HepG2 (cell line): ENCODE measurements at regions not wholly inside any gene's neighbourhood (a gene's known extent, or its start where the extent isn't known, plus 50 kb on each side); places are given as distances from the start of the nearest gene placed in this dataset.

Source experiments
- ATAC-seq: fragments of 200-7000 bp; cut with Tn5 transposase; 3 replicates; pipeline ENCODE4 v1.9.1; 2020; ENCODE audit warnings: mild to moderate bottlenecking, moderate library complexity
- BruUV-seq: library from RNA; stranded (reverse); fragments of 400-500 nt; replicated peaks from 2 replicates; lab custom pipeline; 2021; lab: Mats Ljungman, UMichigan
- CTCF ChIA-PET: fragments of 300-600 bp; formaldehyde crosslinking; extraction: SDS; loops from one replicate; lab custom pipeline; 2021; ENCODE audit warnings: low total read pairs, inconsistent platforms, low intra/inter-chr PET ratio; lab: Yijun Ruan, JAX
- POLR2A ChIA-PET: fragments of 350-600 bp; sonication (Branson Sonifier 250); formaldehyde crosslinking; loops from one replicate; lab custom pipeline; 2020; ENCODE audit warnings: antibody characterized with exemption, inconsistent platforms; lab: Yijun Ruan, JAX
- DNase-seq: peaks from one replicate; pipeline ENCODE4 v3.0.0-alpha.2; 2015; ENCODE audit warnings: low spot score
- FAIRE-seq: peaks from 3 replicates; lab custom pipeline; 2011; peaks lifted over from hg19 to GRCh38; lab: Jason Lieb, UNC
- H2AFZ ChIP-seq: one replicate; pipeline ENCODE4 v1.6.1; 2011; ENCODE audit warnings: low read length, inconsistent platforms
- H3K27ac ChIP-seq: fragments of 300-600 bp; 3 replicates; pipeline ENCODE4 v1.8.0; 2011; ENCODE audit warnings: mixed run types, mild to moderate bottlenecking, mixed read lengths, low read length, inconsistent platforms; ENCODE audit not compliant: insufficient read depth; ENCODE audit errors: extremely low read length
- H3K27me3 ChIP-seq, 2 experiments: fragments of 200-600 bp in 1 of 2; 2 replicates in 1 of 2; 3 replicates in 1 of 2; pipeline versions ENCODE4 v1.6.0 to v1.8.0; 2011; ENCODE audit warnings: low read length in 2 of 2, mild to moderate bottlenecking in 2 of 2, moderate library complexity in 2 of 2, inconsistent platforms in 1 of 2; ENCODE audit not compliant: insufficient read depth in 2 of 2, control insufficient read depth in 1 of 2
- H3K36me3 ChIP-seq, 2 experiments: fragments of 200-600 bp in 1 of 2; replicated peaks in 1 of 2; 2 replicates in 1 of 2; 3 replicates in 1 of 2; pipeline versions ENCODE4 v1.5.1 to v1.8.0; 2011; ENCODE audit warnings: low read length in 2 of 2, inconsistent platforms in 1 of 2; ENCODE audit not compliant: insufficient read depth in 2 of 2, control insufficient read depth in 1 of 2
- H3K4me1 ChIP-seq: 2 replicates; pipeline ENCODE4 v1.5.1; 2012; ENCODE audit warnings: low read length, inconsistent platforms; ENCODE audit not compliant: insufficient read depth
- H3K4me2 ChIP-seq: 2 replicates; pipeline ENCODE4 v1.6.0; 2011; ENCODE audit warnings: low read depth, low read length, inconsistent platforms
- H3K4me3 ChIP-seq, 3 experiments: fragments of 200-600 bp in 1 of 3; sonication (generic), shearing (Covaris generic) in 1 of 3; replicated peaks in 1 of 3; 2 replicates each; pipeline ENCODE4 v1.5.1; 2011 to 2016; ENCODE audit warnings: low read length in 3 of 3, inconsistent platforms in 2 of 3, low read depth in 2 of 3, mild to moderate bottlenecking in 2 of 3, control low read depth in 1 of 3, mixed read lengths in 1 of 3; ENCODE audit not compliant: insufficient read depth in 1 of 3
- H3K79me2 ChIP-seq: one replicate; pipeline ENCODE4 v1.6.1; 2011; ENCODE audit warnings: low read length, inconsistent platforms; ENCODE audit not compliant: insufficient read depth
- H3K9ac ChIP-seq: 2 replicates; pipeline ENCODE4 v1.6.0; 2011; ENCODE audit warnings: mild to moderate bottlenecking, low read depth, low read length, inconsistent platforms; ENCODE audit not compliant: insufficient read depth
- H3K9me3 ChIP-seq: 2 replicates; pipeline ENCODE4 v1.5.1; 2012; ENCODE audit warnings: mild to moderate bottlenecking, low read length
- H4K20me1 ChIP-seq: 2 replicates; pipeline ENCODE4 v1.6.0; 2011; ENCODE audit warnings: inconsistent platforms, mild to moderate bottlenecking, low read length, moderate library complexity; ENCODE audit not compliant: insufficient read depth
- CCAR2 ChIP-seq: fragments of 200-400 bp; formaldehyde crosslinking; optimal IDR thresholded peaks from 2 replicates; pipeline ENCODE3; 2018; ENCODE audit warnings: low read depth, mild to moderate bottlenecking, low read length, moderate library complexity
- CREBL2 ChIP-seq: sonication (generic); formaldehyde crosslinking; IDR thresholded peaks from 2 replicates; pipeline ENCODE4 v1.8.1; 2023; ENCODE audit warnings: missing genetic modification reagents, mild to moderate bottlenecking, borderline replicate concordance
- IKZF1 ChIP-seq: fragments of 450-650 bp; IDR thresholded peaks from 2 replicates; pipeline ENCODE4 v1.7.1; 2016
- NFE2L1 ChIP-seq: sonication (generic); formaldehyde crosslinking; IDR thresholded peaks from 2 replicates; pipeline ENCODE4 v1.4.0; 2020; ENCODE audit warnings: missing genetic modification reagents, mild to moderate bottlenecking, borderline replicate concordance
- PHF20 ChIP-seq: sonication (generic); formaldehyde crosslinking; IDR thresholded peaks from 2 replicates; pipeline ENCODE4 v1.5.0; 2020; ENCODE audit warnings: mild to moderate bottlenecking, missing genetic modification reagents
- TFDP1 ChIP-seq: IDR thresholded peaks from 2 replicates; pipeline ENCODE4 v1.6.1; 2016; ENCODE audit warnings: missing compliant biosample characterization, missing genetic modification reagents, borderline replicate concordance
- ZGPAT ChIP-seq: IDR thresholded peaks from 2 replicates; pipeline ENCODE4 v1.6.1; 2016; ENCODE audit warnings: mild to moderate bottlenecking
- ZNF501 ChIP-seq: sonication (generic); formaldehyde crosslinking; IDR thresholded peaks from 2 replicates; pipeline ENCODE4 v1.5.1; 2020; ENCODE audit warnings: mild to moderate bottlenecking, moderate library complexity, missing genetic modification reagents
- ZNF577 ChIP-seq: sonication (generic); formaldehyde crosslinking; IDR thresholded peaks from 2 replicates; pipeline ENCODE4 v1.4.0; 2020; ENCODE audit warnings: mild to moderate bottlenecking, low read depth, missing genetic modification reagents, borderline replicate concordance
- ZNF615 ChIP-seq: sonication (generic); formaldehyde crosslinking; IDR thresholded peaks from 2 replicates; pipeline ENCODE4 v1.5.0; 2020; ENCODE audit warnings: mild to moderate bottlenecking, missing genetic modification reagents, borderline replicate concordance
- ZNF749 ChIP-seq: sonication (generic); formaldehyde crosslinking; IDR thresholded peaks from 2 replicates; pipeline ENCODE4 v1.8.0; 2022; ENCODE audit warnings: mild to moderate bottlenecking, missing genetic modification reagents, moderate library complexity, borderline replicate concordance
- ZNF781 ChIP-seq: sonication (generic); formaldehyde crosslinking; IDR thresholded peaks from 2 replicates; pipeline ENCODE4 v1.5.1; 2020; ENCODE audit warnings: borderline replicate concordance, mild to moderate bottlenecking, missing genetic modification reagents; ENCODE audit errors: not compliant biosample characterization
- ZSCAN21 ChIP-seq: sonication (generic); formaldehyde crosslinking; IDR thresholded peaks from 2 replicates; pipeline ENCODE4 v1.8.0; 2022; ENCODE audit warnings: mild to moderate bottlenecking, missing genetic modification reagents, moderate library complexity, borderline replicate concordance
- whole genome bisulfite sequencing: methylation state at CpG from one replicate; pipeline ENCODE4 v1.1.6; 2017; ENCODE audit warnings: low lambda C conversion rate; 5-methylcytosine and 5-hydroxymethylcytosine counted together
- in situ Hi-C: cut with HindIII; loops from 2 replicates; pipeline ENCODE4 v1.10.0; 2017; ENCODE audit warnings: low pct_unique_long_range_greater_than_20kb; ENCODE audit not compliant: extremely low pct_ligation_motif_present
- intact Hi-C: fragments of 100-400 bp; cut with micrococcal nuclease; formaldehyde crosslinking; loops from one replicate; pipeline ENCODE4 v1.10.0; 2022; ENCODE audit not compliant: unreplicated experiment
- TF ChIP-seq, protein P1 (sequence below): fragments of 450-650 bp; IDR thresholded peaks from 2 replicates; pipeline ENCODE4 v1.6.1; 2017; ENCODE audit warnings: mild to moderate bottlenecking

DNA sequence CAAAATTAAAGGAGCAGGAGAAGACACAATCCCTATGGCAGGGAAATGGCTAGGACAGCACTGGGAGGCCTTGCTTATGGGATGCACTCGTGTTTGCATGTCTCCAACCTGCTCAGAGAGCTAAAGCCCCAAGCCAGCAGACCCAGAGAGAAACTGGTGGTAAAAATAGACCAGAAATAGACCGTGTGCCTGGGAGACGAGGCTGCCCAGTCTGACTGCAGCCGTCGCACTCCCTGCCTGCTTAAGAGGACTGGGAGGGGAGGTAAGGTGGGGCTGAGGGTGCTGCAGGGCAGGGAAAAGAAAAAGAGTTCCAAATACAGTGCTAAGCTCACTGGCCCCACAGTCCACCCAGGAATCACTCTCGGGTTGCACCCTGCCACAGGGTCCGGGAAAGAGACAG lies 633.5 kb downstream of the BCOR start:
- Histone ChIP-seq H3K79me2 (no peaks in the 10 kb centered on the region), H3K9me3 (no peaks in the 10 kb centered on the region), H3K36me3 (no peaks in the 10 kb centered on the region), H3K9ac (no peak overlapping the region), H4K20me1 (no peaks in the 10 kb centered on the region)
- no peak for FAIRE-seq
- POLR2A ChIA-PET = no interaction called here
- no peak for TF ChIP-seq NFE2L1 (CRISPR knock-in tag)
- TF ChIP-seq PHF20 (CRISPR knock-in tag) = no peak
- TF ChIP-seq CREBL2 = no peak
- TF ChIP-seq CCAR2 = no peak
- TF ChIP-seq, all 625 proteins: peak for 0
- no peak overlapping the region for H3K4me2 ChIP-seq
- no peak overlapping the region for H2AFZ ChIP-seq
- DNase-seq (no peak), ATAC-seq (no peak)
- H3K27me3 ChIP-seq = no peaks in the 10 kb centered on the region
- WGBS = 0% methylated on average over 2 of the region's 7 CpGs
- CTCF ChIA-PET = no interaction called here
- no peak overlapping the region for H3K4me3 ChIP-seq
- BruUV-seq = no TSS peak
- no peaks in the 10 kb centered on the region for H3K4me1 ChIP-seq
- in situ Hi-C loops (no loop called here), intact Hi-C loops (no loop called here)
- no peak overlapping the region for H3K27ac ChIP-seq

- ATAC-seq (no peak), DNase-seq (no peak), FAIRE-seq (no peak)
- H3K79me2 ChIP-seq = no peaks in the 10 kb centered on the region
- ChIA-PET POLR2A (no interaction called here), CTCF (no interaction called here)
- intact Hi-C loops (no loop called here), in situ Hi-C loops (no loop called here)
- no TSS peak for BruUV-seq
- H3K27me3 ChIP-seq = no peaks in the 10 kb centered on the region
- H3K36me3 ChIP-seq = no peaks in the 10 kb centered on the region
- no peak overlapping the region for H3K4me2 ChIP-seq
- H2AFZ ChIP-seq = no peak overlapping the region
- 40% methylated on average over 4 of the region's 13 CpGs for WGBS
- no peak overlapping the region for H3K4me3 ChIP-seq
- no peaks in the 10 kb centered on the region for H3K9me3 ChIP-seq
- no peaks in the 10 kb centered on the region for H4K20me1 ChIP-seq
- H3K4me1 ChIP-seq = no peaks in the 10 kb centered on the region
- no peak overlapping the region for H3K9ac ChIP-seq
- no peak overlapping the region for H3K27ac ChIP-seq
- TF ChIP-seq ZSCAN21 (CRISPR knock-in tag) (no peak), ZNF615 (CRISPR knock-in tag) (no peak), ZGPAT (CRISPR knock-in tag) (no peak), TFDP1 (no peak), ZNF781 (CRISPR knock-in tag) (no peak), IKZF1 (no peak), ZNF501 (CRISPR knock-in tag) (no peak), ZNF577 (CRISPR knock-in tag) (no peak), ZNF749 (CRISPR knock-in tag) (no peak)
- TF ChIP-seq, protein P1, sequence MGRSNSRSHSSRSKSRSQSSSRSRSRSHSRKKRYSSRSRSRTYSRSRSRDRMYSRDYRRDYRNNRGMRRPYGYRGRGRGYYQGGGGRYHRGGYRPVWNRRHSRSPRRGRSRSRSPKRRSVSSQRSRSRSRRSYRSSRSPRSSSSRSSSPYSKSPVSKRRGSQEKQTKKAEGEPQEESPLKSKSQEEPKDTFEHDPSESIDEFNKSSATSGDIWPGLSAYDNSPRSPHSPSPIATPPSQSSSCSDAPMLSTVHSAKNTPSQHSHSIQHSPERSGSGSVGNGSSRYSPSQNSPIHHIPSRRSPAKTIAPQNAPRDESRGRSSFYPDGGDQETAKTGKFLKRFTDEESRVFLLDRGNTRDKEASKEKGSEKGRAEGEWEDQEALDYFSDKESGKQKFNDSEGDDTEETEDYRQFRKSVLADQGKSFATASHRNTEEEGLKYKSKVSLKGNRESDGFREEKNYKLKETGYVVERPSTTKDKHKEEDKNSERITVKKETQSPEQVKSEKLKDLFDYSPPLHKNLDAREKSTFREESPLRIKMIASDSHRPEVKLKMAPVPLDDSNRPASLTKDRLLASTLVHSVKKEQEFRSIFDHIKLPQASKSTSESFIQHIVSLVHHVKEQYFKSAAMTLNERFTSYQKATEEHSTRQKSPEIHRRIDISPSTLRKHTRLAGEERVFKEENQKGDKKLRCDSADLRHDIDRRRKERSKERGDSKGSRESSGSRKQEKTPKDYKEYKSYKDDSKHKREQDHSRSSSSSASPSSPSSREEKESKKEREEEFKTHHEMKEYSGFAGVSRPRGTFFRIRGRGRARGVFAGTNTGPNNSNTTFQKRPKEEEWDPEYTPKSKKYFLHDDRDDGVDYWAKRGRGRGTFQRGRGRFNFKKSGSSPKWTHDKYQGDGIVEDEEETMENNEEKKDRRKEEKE = no peak
These were observed 632.3 kb downstream of the BCOR start for GRCh38 chrX:39465467-39465866.
